Natural killer cell (primary cell): ENCODE measurements at regions not wholly inside any gene's neighbourhood (a gene's known extent, or its start where the extent isn't known, plus 50 kb on each side); places are given as distances from the start of the nearest gene placed in this dataset.
"Not testable (repeated sequence)": the region's sequence is repeated elsewhere in the genome, so short reads cannot be mapped to it uniquely, and the experiment has no call there.

Source experiments
- ATAC-seq, 3 donors: fragments of 150-1000 bp in 2 of 3; fragments of 200-7000 bp in 1 of 3; cut with Tn5 transposase; 1 replicate in 1 of 3; 2 replicates in 2 of 3; pipeline ENCODE4 v1.10.0; 2021; ENCODE audit warnings: mild to moderate bottlenecking in 2 of 3, moderate library complexity in 2 of 3
- DNase-seq, 2 donors: peaks; one replicate each; pipeline versions ENCODE4 v3.0.0 to v3.0.0-alpha.2; 2013 to 2021; ENCODE audit warnings: mixed read lengths in 1 of 2
- H3K27ac ChIP-seq: one replicate; pipeline ENCODE4 v1.5.1; 2013; ENCODE audit warnings: mild to moderate bottlenecking, low read length
- H3K27me3 ChIP-seq: one replicate; pipeline ENCODE4 v1.6.1; 2013; ENCODE audit warnings: low read length; ENCODE audit not compliant: control insufficient read depth, insufficient read depth
- H3K36me3 ChIP-seq: one replicate; pipeline ENCODE4 v1.6.1; 2013; ENCODE audit warnings: low read length; ENCODE audit not compliant: control insufficient read depth, insufficient read depth
- H3K4me1 ChIP-seq: one replicate; pipeline ENCODE4 v1.6.1; 2013; ENCODE audit warnings: low read length; ENCODE audit not compliant: control insufficient read depth, insufficient read depth
- H3K4me3 ChIP-seq: one replicate; pipeline ENCODE4 v1.5.1; 2013; ENCODE audit warnings: low read length
- H3K9me3 ChIP-seq: one replicate; pipeline ENCODE4 v1.6.1; 2013; ENCODE audit warnings: low read length; ENCODE audit not compliant: control insufficient read depth, insufficient read depth
- H3K27ac Mint-ChIP-seq, 2 donors: one replicate each; pipeline ENCODE4 v1.8.0; 2022; ENCODE audit warnings: mild to moderate bottlenecking in 2 of 2, mixed read lengths in 2 of 2, moderate library complexity in 1 of 2
- H3K27me3 Mint-ChIP-seq, 2 donors: one replicate each; pipeline ENCODE4 v1.8.0; 2022; ENCODE audit warnings: low read depth in 2 of 2, mixed read lengths in 2 of 2
- H3K36me3 Mint-ChIP-seq: one replicate; pipeline ENCODE4 v1.8.0; 2022; ENCODE audit warnings: mixed read lengths
- H3K4me1 Mint-ChIP-seq, 2 donors: one replicate each; pipeline ENCODE4 v1.8.0; 2022; ENCODE audit warnings: mixed read lengths in 2 of 2
- H3K4me3 Mint-ChIP-seq: one replicate; pipeline ENCODE4 v1.8.0; 2022; ENCODE audit warnings: mild to moderate bottlenecking, moderate library complexity, mixed read lengths
- H3K9me3 Mint-ChIP-seq, 2 donors: one replicate each; pipeline ENCODE4 v1.8.0; 2022; ENCODE audit warnings: mixed read lengths in 2 of 2
- WGBS: methylation state at CpG from one replicate; pipeline ENCODE4 v1.1.7; 2013; ENCODE audit warnings: missing lambda C conversion rate; ENCODE audit not compliant: insufficient coverage; 5-methylcytosine and 5-hydroxymethylcytosine counted together
- intact Hi-C: fragments of 100-400 bp; cut with micrococcal nuclease; formaldehyde crosslinking; loops from one replicate; pipeline ENCODE4 v1.14.2; 2022
- TF ChIP-seq, protein P1 (sequence below): fragments of 200-600 bp; IDR thresholded peaks from one replicate; pipeline ENCODE4 v1.8.0; 2022; ENCODE audit warnings: antibody characterized with exemption

DNA sequence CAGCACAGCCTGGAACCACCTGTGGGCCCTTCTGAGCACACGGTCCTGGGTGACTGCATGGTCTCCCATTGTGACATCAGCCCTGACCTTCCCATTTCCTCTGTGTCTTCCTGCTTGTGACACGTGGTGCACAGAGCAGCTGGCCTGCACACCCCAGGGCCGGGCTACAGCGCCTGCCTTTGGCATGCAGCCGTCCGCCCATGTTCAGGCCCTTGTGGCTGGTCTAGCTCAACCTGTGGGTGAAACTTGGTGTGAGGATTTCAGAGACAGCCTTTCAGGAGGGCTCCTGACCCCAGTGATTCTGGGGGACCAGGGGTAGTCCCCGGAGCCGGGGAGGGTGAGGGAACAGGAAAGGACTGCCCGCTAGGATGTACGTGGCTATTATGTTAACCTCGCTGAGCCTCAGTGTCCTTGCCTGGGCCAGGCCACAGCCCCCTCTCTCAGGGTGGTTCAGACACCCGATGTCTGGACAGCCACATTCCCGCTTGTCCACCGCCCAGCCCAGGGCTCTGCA, 284.8 kb upstream of the HS6ST1 start:
- no peaks in the 10 kb centered on the region for H3K36me3 ChIP-seq
- Mint-ChIP-seq H3K27ac (no peak overlapping the region), H3K4me1 (no peaks in the 10 kb centered on the region), H3K9me3 (no peaks in the 10 kb centered on the region), H3K36me3 (no peaks in the 10 kb centered on the region), H3K27me3 (no peaks in the 10 kb centered on the region), H3K4me3 (no peak overlapping the region)
- no peaks in the 10 kb centered on the region for H3K27me3 ChIP-seq
- H3K4me3 ChIP-seq, result no peak overlapping the region
- H3K4me1 ChIP-seq, result no peaks in the 10 kb centered on the region
- WGBS, result 75% methylated on average over 14 of the region's 14 CpGs
- TF ChIP-seq, protein P1, sequence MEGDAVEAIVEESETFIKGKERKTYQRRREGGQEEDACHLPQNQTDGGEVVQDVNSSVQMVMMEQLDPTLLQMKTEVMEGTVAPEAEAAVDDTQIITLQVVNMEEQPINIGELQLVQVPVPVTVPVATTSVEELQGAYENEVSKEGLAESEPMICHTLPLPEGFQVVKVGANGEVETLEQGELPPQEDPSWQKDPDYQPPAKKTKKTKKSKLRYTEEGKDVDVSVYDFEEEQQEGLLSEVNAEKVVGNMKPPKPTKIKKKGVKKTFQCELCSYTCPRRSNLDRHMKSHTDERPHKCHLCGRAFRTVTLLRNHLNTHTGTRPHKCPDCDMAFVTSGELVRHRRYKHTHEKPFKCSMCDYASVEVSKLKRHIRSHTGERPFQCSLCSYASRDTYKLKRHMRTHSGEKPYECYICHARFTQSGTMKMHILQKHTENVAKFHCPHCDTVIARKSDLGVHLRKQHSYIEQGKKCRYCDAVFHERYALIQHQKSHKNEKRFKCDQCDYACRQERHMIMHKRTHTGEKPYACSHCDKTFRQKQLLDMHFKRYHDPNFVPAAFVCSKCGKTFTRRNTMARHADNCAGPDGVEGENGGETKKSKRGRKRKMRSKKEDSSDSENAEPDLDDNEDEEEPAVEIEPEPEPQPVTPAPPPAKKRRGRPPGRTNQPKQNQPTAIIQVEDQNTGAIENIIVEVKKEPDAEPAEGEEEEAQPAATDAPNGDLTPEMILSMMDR, result no peak
- no peak overlapping the region for H3K27ac ChIP-seq
- DNase-seq, result peak in 1 of 2 donors; percentile 3
- H3K9me3 ChIP-seq, result no peaks in the 10 kb centered on the region
- intact Hi-C loops, result no loop called here
- ATAC-seq, result no peak

GRCh38 chr2:128604045-128604444, 285.4 kb upstream of the HS6ST1 start:
- intact Hi-C loops, result no loop called here
- WGBS, result 81% methylated on average over 2 of the region's 2 CpGs
- Mint-ChIP-seq H3K4me1 (no peaks in the 10 kb centered on the region), H3K4me3 (no peak overlapping the region), H3K27ac (no peak overlapping the region), H3K36me3 (no peaks in the 10 kb centered on the region), H3K9me3 (no peaks in the 10 kb centered on the region), H3K27me3 (no peaks in the 10 kb centered on the region)
- Histone ChIP-seq H3K27me3 (no peaks in the 10 kb centered on the region), H3K4me3 (no peak overlapping the region), H3K9me3 (no peaks in the 10 kb centered on the region), H3K36me3 (no peaks in the 10 kb centered on the region), H3K4me1 (no peaks in the 10 kb centered on the region), H3K27ac (no peak overlapping the region)
- no peak for ATAC-seq
- DNase-seq, result peak in 1 of 2 donors; percentile 6
- TF ChIP-seq, protein P1, result no peak

- ATAC-seq, H3K4me1 Mint-ChIP-seq, H3K4me1 ChIP-seq, H3K4me3 Mint-ChIP-seq, H3K9me3 Mint-ChIP-seq, H3K9me3 ChIP-seq, H3K27me3 ChIP-seq, H3K27ac Mint-ChIP-seq, H3K36me3 ChIP-seq, H3K27me3 Mint-ChIP-seq, H3K36me3 Mint-ChIP-seq, intact Hi-C loops, H3K4me3 ChIP-seq, H3K27ac ChIP-seq: not testable (repeated sequence)
- WGBS, result 94% methylated on average over 12 of the region's 12 CpGs
- peak in 1 of 2 donors; percentile 2 for DNase-seq
These were observed 285.9 kb upstream of the HS6ST1 start for GRCh38 chr2:128604581-128604980.

- no peaks in the 10 kb centered on the region for H3K9me3 ChIP-seq
- H3K4me1 ChIP-seq, result no peaks in the 10 kb centered on the region
- Mint-ChIP-seq H3K27me3 (no peaks in the 10 kb centered on the region), H3K27ac (no peak overlapping the region), H3K9me3 (no peaks in the 10 kb centered on the region), H3K4me1 (no peaks in the 10 kb centered on the region), H3K4me3 (no peak overlapping the region), H3K36me3 (no peaks in the 10 kb centered on the region)
- 87% methylated on average over 7 of the region's 7 CpGs for WGBS
- ATAC-seq, result no peak
- no peak overlapping the region for H3K4me3 ChIP-seq
- DNase-seq, result no peak
- no peak overlapping the region for H3K27ac ChIP-seq
- H3K36me3 ChIP-seq, result no peaks in the 10 kb centered on the region
- intact Hi-C loops, result no loop called here
- no peaks in the 10 kb centered on the region for H3K27me3 ChIP-seq
- TF ChIP-seq, protein P1, result no peak
These were observed 286.8 kb upstream of the HS6ST1 start for GRCh38 chr2:128605421-128605820.
